ENCODE measurements at regions not wholly inside any gene's neighbourhood (a gene's known extent, or its start where the extent isn't known, plus 50 kb on each side); places are given as distances from the start of the nearest gene placed in this dataset.

- Histone ChIP-seq H3K4me1 (ENCODE audit: insufficient read depth, low read length) (peaks cover 8% of the 10 kb centered on the region), H3K79me2 (ENCODE audit: insufficient read depth, low read length) (no peaks in the 10 kb centered on the region), H2AFZ (ENCODE audit: low read depth, low read length) (no peak overlapping the region), H3K4me3 (ENCODE audit: insufficient read depth, low read depth, low read length) (no peak overlapping the region), H3K9me3 (ENCODE audit: insufficient read depth, low read depth, low read length) (no peaks in the 10 kb centered on the region), H3K4me2 (ENCODE audit: low read length) (no peak overlapping the region), H3K27ac (ENCODE audit: low read depth, low read length) (no peak overlapping the region), H4K20me1 (ENCODE audit: insufficient read depth, low read length) (no peaks in the 10 kb centered on the region), H3K27me3 (ENCODE audit: insufficient read depth, low read length) (no peaks in the 10 kb centered on the region), H3K36me3 (ENCODE audit: insufficient read depth, low read length) (no peaks in the 10 kb centered on the region), H3K9ac (ENCODE audit: low read length) (no peak overlapping the region)
- Mint-ChIP-seq H3K36me3 (ENCODE audit: low read depth, unreplicated experiment) (no peaks in the 10 kb centered on the region), H3K4me1 (ENCODE audit: low read depth, unreplicated experiment) (peaks cover 6% of the 10 kb centered on the region), H3K27me3 (ENCODE audit: low read depth, unreplicated experiment) (peaks cover 3% of the 10 kb centered on the region), H3K4me3 (ENCODE audit: unreplicated experiment) (no peak overlapping the region), H3K27ac (ENCODE audit: unreplicated experiment) (no peak overlapping the region), H3K9me3 (ENCODE audit: unreplicated experiment) (no peaks in the 10 kb centered on the region)
- DNase-seq (ENCODE audit: low read depth) (no peak), FAIRE-seq (no peak)
- TF ChIP-seq, protein P1, sequence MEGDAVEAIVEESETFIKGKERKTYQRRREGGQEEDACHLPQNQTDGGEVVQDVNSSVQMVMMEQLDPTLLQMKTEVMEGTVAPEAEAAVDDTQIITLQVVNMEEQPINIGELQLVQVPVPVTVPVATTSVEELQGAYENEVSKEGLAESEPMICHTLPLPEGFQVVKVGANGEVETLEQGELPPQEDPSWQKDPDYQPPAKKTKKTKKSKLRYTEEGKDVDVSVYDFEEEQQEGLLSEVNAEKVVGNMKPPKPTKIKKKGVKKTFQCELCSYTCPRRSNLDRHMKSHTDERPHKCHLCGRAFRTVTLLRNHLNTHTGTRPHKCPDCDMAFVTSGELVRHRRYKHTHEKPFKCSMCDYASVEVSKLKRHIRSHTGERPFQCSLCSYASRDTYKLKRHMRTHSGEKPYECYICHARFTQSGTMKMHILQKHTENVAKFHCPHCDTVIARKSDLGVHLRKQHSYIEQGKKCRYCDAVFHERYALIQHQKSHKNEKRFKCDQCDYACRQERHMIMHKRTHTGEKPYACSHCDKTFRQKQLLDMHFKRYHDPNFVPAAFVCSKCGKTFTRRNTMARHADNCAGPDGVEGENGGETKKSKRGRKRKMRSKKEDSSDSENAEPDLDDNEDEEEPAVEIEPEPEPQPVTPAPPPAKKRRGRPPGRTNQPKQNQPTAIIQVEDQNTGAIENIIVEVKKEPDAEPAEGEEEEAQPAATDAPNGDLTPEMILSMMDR (IDR thresholded peaks at IDR 0.05; ENCODE audit: insufficient read depth, low read depth, low read length): no peak
- TF ChIP-seq EZH2 (IDR thresholded peaks at IDR 0.05; ENCODE audit: insufficient read depth, low read length): no peak
Measured at GRCh38 chr4:123343400-123344041, 53.1 kb upstream of the SPRY1 start.

GRCh38 chr4:123345137-123345934 is 51.3 kb upstream of the SPRY1 start:
- Mint-ChIP-seq H3K27ac (ENCODE audit: unreplicated experiment) (no peak overlapping the region), H3K9me3 (ENCODE audit: unreplicated experiment) (no peaks in the 10 kb centered on the region), H3K4me3 (ENCODE audit: unreplicated experiment) (no peak overlapping the region), H3K27me3 (ENCODE audit: low read depth, unreplicated experiment) (peaks cover 3% of the 10 kb centered on the region), H3K36me3 (ENCODE audit: low read depth, unreplicated experiment) (no peaks in the 10 kb centered on the region), H3K4me1 (ENCODE audit: low read depth, unreplicated experiment) (peaks cover 3% of the 10 kb centered on the region)
- H3K4me2 ChIP-seq (ENCODE audit: low read length): no peak overlapping the region
- peaks cover 2% of the 10 kb centered on the region for H3K4me1 ChIP-seq (ENCODE audit: insufficient read depth, low read length)
- no peak for FAIRE-seq
- H2AFZ ChIP-seq (ENCODE audit: low read depth, low read length): no peak overlapping the region
- H3K4me3 ChIP-seq (ENCODE audit: insufficient read depth, low read depth, low read length): no peak overlapping the region
- no peaks in the 10 kb centered on the region for H3K9me3 ChIP-seq (ENCODE audit: insufficient read depth, low read depth, low read length)
- H3K27ac ChIP-seq (ENCODE audit: low read depth, low read length): no peak overlapping the region
- no peaks in the 10 kb centered on the region for H3K36me3 ChIP-seq (ENCODE audit: insufficient read depth, low read length)
- TF ChIP-seq EZH2 (IDR thresholded peaks at IDR 0.05; ENCODE audit: insufficient read depth, low read length): no peak
- TF ChIP-seq, protein P1 (IDR thresholded peaks at IDR 0.05; ENCODE audit: insufficient read depth, low read depth, low read length): no peak
- no peaks in the 10 kb centered on the region for H3K27me3 ChIP-seq (ENCODE audit: insufficient read depth, low read length)
- no peaks in the 10 kb centered on the region for H4K20me1 ChIP-seq (ENCODE audit: insufficient read depth, low read length)
- H3K9ac ChIP-seq (ENCODE audit: low read length): no peak overlapping the region
- no peak for DNase-seq (ENCODE audit: low read depth)
- H3K79me2 ChIP-seq (ENCODE audit: insufficient read depth, low read length): no peaks in the 10 kb centered on the region

GRCh38 chr4:123345935-123346300 is 50.7 kb upstream of the SPRY1 start:
- Histone ChIP-seq H2AFZ (ENCODE audit: low read depth, low read length) (no peak overlapping the region), H3K27ac (ENCODE audit: low read depth, low read length) (no peak overlapping the region), H3K36me3 (ENCODE audit: insufficient read depth, low read length) (no peaks in the 10 kb centered on the region), H3K27me3 (ENCODE audit: insufficient read depth, low read length) (no peaks in the 10 kb centered on the region), H3K4me2 (ENCODE audit: low read length) (no peak overlapping the region), H3K9me3 (ENCODE audit: insufficient read depth, low read depth, low read length) (no peaks in the 10 kb centered on the region), H3K4me1 (ENCODE audit: insufficient read depth, low read length) (no peaks in the 10 kb centered on the region), H3K9ac (ENCODE audit: low read length) (no peak overlapping the region), H3K79me2 (ENCODE audit: insufficient read depth, low read length) (no peaks in the 10 kb centered on the region), H3K4me3 (ENCODE audit: insufficient read depth, low read depth, low read length) (no peak overlapping the region), H4K20me1 (ENCODE audit: insufficient read depth, low read length) (no peaks in the 10 kb centered on the region)
- no peak for FAIRE-seq
- Mint-ChIP-seq H3K27me3 (ENCODE audit: low read depth, unreplicated experiment) (peaks cover 5% of the 10 kb centered on the region), H3K27ac (ENCODE audit: unreplicated experiment) (no peak overlapping the region), H3K4me3 (ENCODE audit: unreplicated experiment) (no peak overlapping the region), H3K4me1 (ENCODE audit: low read depth, unreplicated experiment) (no peaks in the 10 kb centered on the region), H3K36me3 (ENCODE audit: low read depth, unreplicated experiment) (no peaks in the 10 kb centered on the region), H3K9me3 (ENCODE audit: unreplicated experiment) (no peaks in the 10 kb centered on the region)
- no peak for DNase-seq (ENCODE audit: low read depth)
- no peak for TF ChIP-seq EZH2 (IDR thresholded peaks at IDR 0.05; ENCODE audit: insufficient read depth, low read length)
- TF ChIP-seq, protein P1 (IDR thresholded peaks at IDR 0.05; ENCODE audit: insufficient read depth, low read depth, low read length): no peak

Measured in astrocyte (in vitro differentiated cells and primary cell).